Neural progenitor cell (in vitro differentiated cells): ENCODE measurements at regions not wholly inside any gene's neighbourhood (a gene's known extent, or its start where the extent isn't known, plus 50 kb on each side); places are given as distances from the start of the nearest gene placed in this dataset.

Experiments
- DNase-seq: peaks from one replicate; pipeline ENCODE4 v3.0.0-alpha.2; 2016; ENCODE audit warnings: low spot score
- H2AFZ ChIP-seq: fragments of 200-600 bp; sonication (generic); replicated peaks from 2 replicates; pipeline ENCODE4 v1.6.1; 2016; ENCODE audit warnings: antibody characterized with exemption
- H3F3A ChIP-seq: fragments of 200-600 bp; sonication (generic); 2 replicates; pipeline ENCODE4 v1.6.1; 2016; ENCODE audit warnings: antibody characterized with exemption, low read depth
- H3K27ac ChIP-seq: fragments of 200-600 bp; sonication (generic); 2 replicates; pipeline ENCODE4 v1.5.1; 2016; ENCODE audit warnings: mild to moderate bottlenecking
- H3K27me3 ChIP-seq: fragments of 200-600 bp; sonication (generic); 2 replicates; pipeline ENCODE4 v1.6.1; 2016; ENCODE audit warnings: mild to moderate bottlenecking, moderate library complexity
- H3K36me3 ChIP-seq: fragments of 200-600 bp; sonication (generic); 2 replicates; pipeline ENCODE4 v1.5.1; 2016
- H3K4me1 ChIP-seq: fragments of 200-600 bp; sonication (generic); 2 replicates; pipeline ENCODE4 v1.6.1; 2016; ENCODE audit warnings: mixed run types
- H3K4me2 ChIP-seq: fragments of 200-600 bp; sonication (generic); 2 replicates; pipeline ENCODE4 v1.6.1; 2016
- H3K4me3 ChIP-seq: fragments of 200-600 bp; sonication (generic); 2 replicates; pipeline ENCODE4 v1.5.1; 2016
- H3K79me2 ChIP-seq: fragments of 200-600 bp; sonication (generic); 2 replicates; pipeline ENCODE4 v1.6.1; 2016; ENCODE audit warnings: low read depth
- H3K9ac ChIP-seq: fragments of 200-600 bp; sonication (generic); 2 replicates; pipeline ENCODE4 v1.6.1; 2016
- H3K9me3 ChIP-seq: fragments of 200-600 bp; sonication (generic); 2 replicates; pipeline ENCODE4 v1.5.1; 2016; ENCODE audit warnings: low read depth
- H4K20me1 ChIP-seq: fragments of 200-600 bp; sonication (generic); 2 replicates; pipeline ENCODE4 v1.6.1; 2016; ENCODE audit warnings: low read depth
- H3K27ac Mint-ChIP-seq: 3 replicates; pipeline ENCODE4 v1.8.0; 2021; ENCODE audit warnings: mixed read lengths
- H3K27me3 Mint-ChIP-seq: 2 replicates; pipeline ENCODE4 v1.8.0; 2022; ENCODE audit warnings: low read depth, mild to moderate bottlenecking, inconsistent platforms, moderate library complexity, mixed read lengths; ENCODE audit not compliant: insufficient read depth
- H3K36me3 Mint-ChIP-seq: 3 replicates; pipeline ENCODE4 v1.8.0; 2021; ENCODE audit warnings: mixed read lengths
- H3K4me1 Mint-ChIP-seq: 3 replicates; pipeline ENCODE4 v1.8.0; 2021; ENCODE audit warnings: mixed read lengths
- H3K4me3 Mint-ChIP-seq: 3 replicates; pipeline ENCODE4 v1.8.0; 2021; ENCODE audit warnings: mild to moderate bottlenecking, moderate library complexity, mixed read lengths
- H3K9me3 Mint-ChIP-seq: 3 replicates; pipeline ENCODE4 v1.8.0; 2020; ENCODE audit warnings: mixed read lengths
- CTCF ChIP-seq: fragments of 200-600 bp; sonication (generic); IDR thresholded peaks from 2 replicates; pipeline ENCODE4 v1.5.1; 2017; ENCODE audit warnings: antibody characterized with exemption, mild to moderate bottlenecking
- EZH2 ChIP-seq: fragments of 200-600 bp; sonication (generic); IDR thresholded peaks from 2 replicates; pipeline ENCODE4 v1.6.1; 2017; ENCODE audit warnings: antibody characterized with exemption, mild to moderate bottlenecking, moderate library complexity
- EZH2phosphoT487 ChIP-seq: fragments of 200-600 bp; sonication (generic); IDR thresholded peaks from 2 replicates; pipeline ENCODE4 v1.6.1; 2017; ENCODE audit warnings: antibody characterized with exemption

- Histone ChIP-seq H2AFZ (no peak overlapping the region), H3K4me3 (no peak overlapping the region), H3K4me2 (no peak overlapping the region), H3K9me3 (no peaks in the 10 kb centered on the region), H3K27ac (no peak overlapping the region), H3F3A (no peaks in the 10 kb centered on the region), H3K79me2 (no peaks in the 10 kb centered on the region), H4K20me1 (no peaks in the 10 kb centered on the region), H3K4me1 (no peaks in the 10 kb centered on the region), H3K36me3 (no peaks in the 10 kb centered on the region), H3K9ac (no peak overlapping the region), H3K27me3 (no peaks in the 10 kb centered on the region)
- DNase-seq, result no peak
- Mint-ChIP-seq H3K4me3 (no peak overlapping the region), H3K27me3 (no peaks in the 10 kb centered on the region), H3K9me3 (no peaks in the 10 kb centered on the region), H3K36me3 (no peaks in the 10 kb centered on the region), H3K27ac (no peak overlapping the region), H3K4me1 (peaks cover 3% of the 10 kb centered on the region)
- TF ChIP-seq CTCF (no peak), EZH2 (no peak), EZH2phosphoT487 (no peak)
These were observed 232.0 kb upstream of the DCN start for GRCh38 chr12:91414636-91415035.

- Histone ChIP-seq H3K27ac (no peak overlapping the region), H3K27me3 (no peaks in the 10 kb centered on the region), H2AFZ (no peak overlapping the region), H3F3A (no peaks in the 10 kb centered on the region), H3K4me3 (no peak overlapping the region), H4K20me1 (no peaks in the 10 kb centered on the region), H3K4me1 (no peaks in the 10 kb centered on the region), H3K9me3 (no peaks in the 10 kb centered on the region), H3K9ac (no peak overlapping the region), H3K79me2 (no peaks in the 10 kb centered on the region), H3K4me2 (no peak overlapping the region), H3K36me3 (no peaks in the 10 kb centered on the region)
- H3K27ac Mint-ChIP-seq, result no peak overlapping the region
- peaks cover 3% of the 10 kb centered on the region for H3K4me1 Mint-ChIP-seq
- no peak overlapping the region for H3K4me3 Mint-ChIP-seq
- no peaks in the 10 kb centered on the region for H3K27me3 Mint-ChIP-seq
- H3K36me3 Mint-ChIP-seq, result no peaks in the 10 kb centered on the region
- no peak for DNase-seq
- no peaks in the 10 kb centered on the region for H3K9me3 Mint-ChIP-seq
- TF ChIP-seq EZH2, result no peak
- no peak for TF ChIP-seq EZH2phosphoT487
- TF ChIP-seq CTCF, result no peak
These were observed 231.2 kb upstream of the DCN start for GRCh38 chr12:91413581-91414546.

GRCh38 chr12:91406920-91407341, 224.3 kb upstream of the DCN start:
- H3K9ac ChIP-seq, result no peak overlapping the region
- no peaks in the 10 kb centered on the region for H3K27me3 Mint-ChIP-seq
- no peaks in the 10 kb centered on the region for H3F3A ChIP-seq
- no peaks in the 10 kb centered on the region for H4K20me1 ChIP-seq
- no peaks in the 10 kb centered on the region for H3K79me2 ChIP-seq
- no peaks in the 10 kb centered on the region for H3K9me3 ChIP-seq
- no peak overlapping the region for H2AFZ ChIP-seq
- H3K27ac Mint-ChIP-seq, result no peak overlapping the region
- no peaks in the 10 kb centered on the region for H3K36me3 Mint-ChIP-seq
- H3K4me3 Mint-ChIP-seq, result no peak overlapping the region
- H3K4me1 Mint-ChIP-seq, result peaks cover 11% of the 10 kb centered on the region
- H3K27me3 ChIP-seq, result no peaks in the 10 kb centered on the region
- TF ChIP-seq EZH2phosphoT487 (no peak), EZH2 (no peak), CTCF (no peak)
- no peak overlapping the region for H3K27ac ChIP-seq
- H3K9me3 Mint-ChIP-seq, result peaks cover 4% of the 10 kb centered on the region
- H3K4me1 ChIP-seq, result no peaks in the 10 kb centered on the region
- H3K36me3 ChIP-seq, result no peaks in the 10 kb centered on the region
- no peak for DNase-seq
- H3K4me3 ChIP-seq, result no peak overlapping the region
- no peak overlapping the region for H3K4me2 ChIP-seq
